ENCODE measurements at regions not wholly inside any gene's neighbourhood (a gene's known extent, or its start where the extent isn't known, plus 50 kb on each side); places are given as distances from the start of the nearest gene placed in this dataset.

DNA sequence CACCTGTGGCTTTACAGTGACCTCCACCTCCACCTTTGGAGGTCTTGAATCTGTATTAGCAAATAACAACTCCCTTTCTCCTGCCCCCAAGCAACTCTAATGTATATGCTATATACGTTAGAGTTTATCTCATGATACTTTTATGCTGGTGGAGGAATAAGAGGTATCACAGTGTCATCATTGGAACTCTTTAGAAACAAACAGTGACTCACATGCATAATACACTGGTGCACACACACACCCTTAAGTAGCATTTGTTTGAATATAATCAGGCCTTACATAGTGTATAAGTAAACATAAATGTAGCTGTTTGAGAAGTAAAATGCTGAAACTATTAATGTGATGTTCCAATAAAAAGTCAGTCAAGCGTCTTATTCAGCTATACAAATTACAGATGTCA lies 280.2 kb upstream of the C2CD4B start:
- no peak for DNase-seq
- intact Hi-C loops (cut with micrococcal nuclease): no loop called here
- Mint-ChIP-seq H3K4me1 (ENCODE audit: low read depth) (no peaks in the 10 kb centered on the region), H3K4me3 (no peak overlapping the region), H3K36me3 (no peaks in the 10 kb centered on the region), H3K9me3 (no peaks in the 10 kb centered on the region), H3K27me3 (no peaks in the 10 kb centered on the region), H3K27ac (no peak overlapping the region)
- POLR2A ChIA-PET: no interaction called here
- CTCF ChIA-PET: interaction anchor here (0.7 to 1.5 kb wide), 2 partner anchors 11 to 42 kb away, joined by 3 read pairs; no protein-coding TSS in a partner anchor

DNA sequence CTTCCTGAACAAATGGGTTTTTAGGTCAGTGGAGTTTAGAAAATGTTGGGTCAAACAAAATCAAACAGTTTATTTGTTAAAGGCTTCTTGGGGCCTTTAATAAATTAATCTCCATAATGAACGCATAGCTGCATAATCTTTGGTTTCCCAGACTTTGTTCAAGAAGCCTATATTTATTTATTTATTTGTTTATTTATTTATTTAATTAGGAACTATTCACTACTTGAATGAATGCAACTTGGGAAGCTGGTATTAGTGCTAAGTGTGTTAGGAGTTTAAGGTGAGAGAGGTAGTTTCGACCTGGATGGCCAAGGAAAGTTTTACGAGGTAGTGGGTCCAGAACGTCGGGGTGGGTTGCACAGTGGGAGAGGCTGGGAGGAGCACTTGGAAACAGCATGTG lies 281.9 kb upstream of the C2CD4B start:
- no peak overlapping the region for H3K27ac Mint-ChIP-seq
- ChIA-PET POLR2A (no interaction called here), CTCF (no interaction called here)
- intact Hi-C loops (cut with micrococcal nuclease): no loop called here
- no peaks in the 10 kb centered on the region for H3K27me3 Mint-ChIP-seq
- H3K4me1 Mint-ChIP-seq (ENCODE audit: low read depth): no peaks in the 10 kb centered on the region
- no peak for DNase-seq
- H3K4me3 Mint-ChIP-seq: no peak overlapping the region
- no peaks in the 10 kb centered on the region for H3K36me3 Mint-ChIP-seq
- no peaks in the 10 kb centered on the region for H3K9me3 Mint-ChIP-seq

DNA sequence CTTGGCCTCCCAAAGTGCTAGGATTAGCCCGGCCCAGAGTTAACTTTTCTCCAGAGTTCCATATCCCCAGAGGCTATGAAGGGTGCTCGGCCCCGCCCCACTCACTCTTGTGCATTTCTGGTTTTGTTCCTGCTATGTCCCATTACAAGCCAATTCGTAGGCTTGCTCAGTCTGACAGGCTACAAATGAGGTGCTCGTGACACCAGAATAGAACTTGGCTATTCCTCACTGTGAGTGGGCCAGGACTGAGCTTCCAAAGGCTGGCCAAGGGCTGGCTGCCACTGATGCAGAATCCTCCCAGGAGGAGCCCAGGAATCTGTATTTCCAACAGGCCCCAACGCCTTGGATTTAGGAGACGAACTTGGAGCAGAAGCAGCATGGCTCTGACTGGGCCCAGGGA lies 282.7 kb upstream of the C2CD4B start:
- DNase-seq: no peak
- no peak overlapping the region for H3K27ac Mint-ChIP-seq
- intact Hi-C loops (cut with micrococcal nuclease): no loop called here
- CTCF ChIA-PET: no interaction called here
- no peaks in the 10 kb centered on the region for H3K4me1 Mint-ChIP-seq (ENCODE audit: low read depth)
- POLR2A ChIA-PET: no interaction called here
- H3K27me3 Mint-ChIP-seq: no peaks in the 10 kb centered on the region
- no peaks in the 10 kb centered on the region for H3K36me3 Mint-ChIP-seq
- no peaks in the 10 kb centered on the region for H3K9me3 Mint-ChIP-seq
- H3K4me3 Mint-ChIP-seq: no peak overlapping the region

DNA sequence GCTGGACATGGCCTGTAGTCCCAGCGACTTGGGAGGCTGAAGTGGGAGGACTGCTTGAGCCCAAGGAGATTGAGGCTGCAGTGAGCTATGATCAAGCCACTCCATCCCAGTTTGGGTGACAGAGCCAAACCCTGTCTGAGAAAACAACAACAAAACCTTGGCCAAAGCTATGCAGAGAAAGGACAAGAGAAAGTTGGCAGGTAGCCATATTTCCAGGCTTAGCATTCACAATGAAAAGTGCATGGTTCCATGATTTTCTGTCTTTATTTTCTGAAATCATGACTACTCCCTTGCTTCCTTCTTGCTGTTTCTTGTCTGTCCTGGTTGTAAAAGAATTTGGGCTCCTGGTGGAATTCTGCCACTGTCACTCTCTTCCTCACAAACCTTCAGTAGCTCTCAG lies 284.6 kb upstream of the C2CD4B start:
- Mint-ChIP-seq H3K27ac (no peak overlapping the region), H3K27me3 (no peaks in the 10 kb centered on the region), H3K4me3 (no peak overlapping the region), H3K36me3 (no peaks in the 10 kb centered on the region), H3K4me1 (ENCODE audit: low read depth) (no peaks in the 10 kb centered on the region), H3K9me3 (no peaks in the 10 kb centered on the region)
- ChIA-PET CTCF (no interaction called here), POLR2A (no interaction called here)
- no peak for DNase-seq
- intact Hi-C loops (cut with micrococcal nuclease): no loop called here

DNA sequence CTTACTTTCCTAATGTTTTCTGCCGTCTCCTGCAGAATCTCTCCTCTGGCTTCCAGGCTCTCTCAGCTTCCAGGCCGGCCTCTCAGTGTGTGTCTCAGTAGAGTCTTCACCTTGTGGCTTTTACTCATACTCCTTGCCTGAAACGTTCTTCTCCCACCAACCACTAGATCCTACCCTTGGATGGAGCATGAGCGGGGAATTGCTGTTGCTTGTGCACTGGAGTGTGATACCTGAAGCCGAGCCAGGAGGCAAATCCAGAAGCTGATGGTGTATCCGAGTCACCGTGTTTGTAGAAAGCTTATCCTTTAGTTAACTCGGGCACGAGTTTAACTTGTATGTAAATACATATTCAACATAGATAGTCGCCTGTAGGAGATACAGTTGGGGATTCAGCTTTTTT lies 285.0 kb upstream of the C2CD4B start:
- ChIA-PET POLR2A (no interaction called here), CTCF (no interaction called here)
- no peak for DNase-seq
- Mint-ChIP-seq H3K9me3 (no peaks in the 10 kb centered on the region), H3K27ac (no peak overlapping the region), H3K4me1 (ENCODE audit: low read depth) (no peaks in the 10 kb centered on the region), H3K4me3 (no peak overlapping the region), H3K36me3 (no peaks in the 10 kb centered on the region), H3K27me3 (no peaks in the 10 kb centered on the region)
- intact Hi-C loops (cut with micrococcal nuclease): no loop called here

DNA sequence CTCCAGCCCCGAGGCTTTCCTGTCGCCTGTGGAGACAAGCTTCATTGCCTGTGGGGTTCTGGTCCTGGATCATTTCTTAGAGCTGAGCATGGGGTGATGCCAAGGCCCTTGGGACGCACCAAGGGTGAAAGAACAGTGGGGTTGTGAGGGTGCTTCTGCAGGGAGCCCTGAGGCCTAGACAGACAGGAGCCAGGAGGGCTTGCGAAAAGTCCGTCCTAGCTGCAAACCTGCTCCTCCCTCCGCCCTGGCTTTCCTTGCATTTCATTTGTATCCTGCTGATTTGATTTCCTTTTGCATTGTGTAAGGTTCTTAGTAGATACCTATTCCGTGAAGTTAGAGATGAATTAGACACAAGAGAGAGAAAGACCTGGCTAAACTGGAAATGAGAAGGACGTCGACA lies 286.9 kb upstream of the C2CD4B start:
- Mint-ChIP-seq H3K36me3 (no peaks in the 10 kb centered on the region), H3K27ac (no peak overlapping the region), H3K27me3 (no peaks in the 10 kb centered on the region), H3K9me3 (no peaks in the 10 kb centered on the region), H3K4me1 (ENCODE audit: low read depth) (no peaks in the 10 kb centered on the region), H3K4me3 (no peak overlapping the region)
- ChIA-PET POLR2A (no interaction called here), CTCF (no interaction called here)
- no peak for DNase-seq
- intact Hi-C loops (cut with micrococcal nuclease): no loop called here

DNA sequence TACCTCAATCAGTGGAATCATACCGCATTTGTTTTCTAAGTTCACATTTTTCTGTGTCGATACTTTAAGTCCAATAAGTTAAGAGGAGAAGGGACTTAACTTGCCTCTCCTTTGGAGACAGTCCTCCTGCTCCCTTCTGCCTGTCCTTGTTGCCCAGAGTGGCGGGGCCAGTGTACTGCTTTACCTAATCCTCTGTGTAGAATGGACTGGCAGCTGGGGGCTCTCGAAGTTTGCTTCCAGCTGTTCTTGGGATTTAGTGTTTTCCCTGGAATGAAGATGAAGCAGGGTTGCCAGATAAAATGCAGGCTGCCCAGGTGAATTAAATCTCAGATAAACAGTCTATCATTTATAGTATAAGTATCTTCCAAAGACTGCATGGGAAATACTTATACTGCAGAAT lies 287.6 kb upstream of the C2CD4B start:
- intact Hi-C loops (cut with micrococcal nuclease): no loop called here
- CTCF ChIA-PET: no interaction called here
- H3K27me3 Mint-ChIP-seq: no peaks in the 10 kb centered on the region
- H3K36me3 Mint-ChIP-seq: no peaks in the 10 kb centered on the region
- no peak for DNase-seq
- no peaks in the 10 kb centered on the region for H3K9me3 Mint-ChIP-seq
- POLR2A ChIA-PET: no interaction called here
- no peak overlapping the region for H3K4me3 Mint-ChIP-seq
- no peaks in the 10 kb centered on the region for H3K4me1 Mint-ChIP-seq (ENCODE audit: low read depth)
- H3K27ac Mint-ChIP-seq: no peak overlapping the region

DNA sequence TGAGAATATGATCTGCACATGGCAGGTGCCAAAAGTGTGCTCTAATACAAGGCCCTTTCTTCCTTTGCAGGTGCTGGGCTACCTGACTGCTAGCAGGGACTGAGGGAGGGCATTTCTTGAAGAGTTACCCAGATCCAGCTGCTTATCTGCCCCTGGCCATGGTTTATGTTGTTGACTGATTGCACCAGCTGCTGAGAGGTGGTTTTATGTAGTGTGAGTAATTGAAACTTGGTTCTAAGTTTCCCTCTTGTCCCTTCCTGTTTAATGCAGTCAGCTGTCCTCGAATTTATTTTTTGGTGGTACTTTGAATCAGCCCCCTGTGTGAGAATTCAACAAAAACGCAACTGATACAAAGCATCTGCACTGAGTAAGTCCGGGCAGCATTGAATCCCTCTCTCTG lies 288.3 kb upstream of the C2CD4B start:
- no peak for DNase-seq
- ChIA-PET CTCF (no interaction called here), POLR2A (no interaction called here)
- Mint-ChIP-seq H3K27me3 (no peaks in the 10 kb centered on the region), H3K36me3 (no peaks in the 10 kb centered on the region), H3K4me1 (ENCODE audit: low read depth) (no peaks in the 10 kb centered on the region), H3K4me3 (no peak overlapping the region), H3K27ac (no peak overlapping the region), H3K9me3 (no peaks in the 10 kb centered on the region)
- intact Hi-C loops (cut with micrococcal nuclease): no loop called here

DNA sequence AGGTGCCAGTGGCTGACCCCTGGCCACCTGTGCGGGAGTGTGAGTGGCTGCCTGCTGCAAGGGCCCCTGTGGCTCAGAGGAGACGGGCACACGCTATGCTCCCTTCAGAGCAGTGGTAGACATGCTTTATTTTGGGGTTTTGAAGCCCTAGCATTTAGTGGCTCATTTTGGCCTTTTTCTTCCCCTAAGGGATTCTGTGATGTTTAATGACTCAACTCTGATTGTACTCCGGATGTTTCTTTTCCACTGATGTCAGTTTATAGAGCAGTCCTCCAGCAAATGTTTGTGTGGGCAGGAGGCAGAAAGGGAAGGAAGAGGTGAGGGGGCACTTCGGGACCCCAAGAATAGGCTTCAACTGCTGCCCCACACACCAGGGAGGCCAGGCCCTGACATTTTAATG lies 288.9 kb upstream of the C2CD4B start:
- no peaks in the 10 kb centered on the region for H3K27me3 Mint-ChIP-seq
- no peak for DNase-seq
- H3K4me1 Mint-ChIP-seq (ENCODE audit: low read depth): no peaks in the 10 kb centered on the region
- POLR2A ChIA-PET: no interaction called here
- no peak overlapping the region for H3K27ac Mint-ChIP-seq
- no peaks in the 10 kb centered on the region for H3K36me3 Mint-ChIP-seq
- CTCF ChIA-PET: no interaction called here
- intact Hi-C loops (cut with micrococcal nuclease): no loop called here
- no peaks in the 10 kb centered on the region for H3K9me3 Mint-ChIP-seq
- H3K4me3 Mint-ChIP-seq: no peak overlapping the region

DNA sequence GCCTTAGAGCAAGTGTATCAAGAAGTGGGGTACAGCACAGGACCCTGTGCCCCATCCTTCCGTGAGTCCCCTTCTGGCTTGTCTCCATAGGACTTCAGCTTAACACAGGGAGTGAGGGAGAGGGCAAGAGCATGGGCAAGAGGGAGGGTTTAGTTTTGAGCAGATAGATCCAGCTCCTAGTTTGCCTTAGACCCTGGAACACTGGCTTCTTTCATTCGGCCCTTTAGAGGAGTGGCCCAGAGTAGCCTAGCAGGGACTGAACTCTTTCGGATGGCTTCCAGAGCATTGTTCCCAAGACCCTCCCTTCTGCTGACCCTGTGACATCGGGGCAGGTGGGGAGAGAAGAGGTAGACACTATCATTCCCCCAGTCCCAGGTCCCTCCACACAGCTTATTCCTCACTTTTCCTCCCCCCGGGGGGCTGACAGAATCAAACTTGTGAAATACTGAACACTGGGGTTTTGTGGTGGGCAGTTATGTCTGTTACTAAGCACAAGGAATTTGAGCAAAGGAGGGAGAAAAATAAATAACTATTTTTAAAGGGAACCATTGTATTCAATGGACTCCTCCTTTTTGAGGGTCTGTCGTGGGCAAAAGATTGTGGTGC lies 289.6 kb upstream of the C2CD4B start:
- no peaks in the 10 kb centered on the region for H3K9me3 Mint-ChIP-seq
- no peaks in the 10 kb centered on the region for H3K27me3 Mint-ChIP-seq
- ChIA-PET POLR2A (no interaction called here), CTCF (no interaction called here)
- intact Hi-C loops (cut with micrococcal nuclease): no loop called here
- H3K27ac Mint-ChIP-seq: no peak overlapping the region
- H3K36me3 Mint-ChIP-seq: no peaks in the 10 kb centered on the region
- no peak for DNase-seq
- H3K4me1 Mint-ChIP-seq (ENCODE audit: low read depth): no peaks in the 10 kb centered on the region
- no peak overlapping the region for H3K4me3 Mint-ChIP-seq

DNA sequence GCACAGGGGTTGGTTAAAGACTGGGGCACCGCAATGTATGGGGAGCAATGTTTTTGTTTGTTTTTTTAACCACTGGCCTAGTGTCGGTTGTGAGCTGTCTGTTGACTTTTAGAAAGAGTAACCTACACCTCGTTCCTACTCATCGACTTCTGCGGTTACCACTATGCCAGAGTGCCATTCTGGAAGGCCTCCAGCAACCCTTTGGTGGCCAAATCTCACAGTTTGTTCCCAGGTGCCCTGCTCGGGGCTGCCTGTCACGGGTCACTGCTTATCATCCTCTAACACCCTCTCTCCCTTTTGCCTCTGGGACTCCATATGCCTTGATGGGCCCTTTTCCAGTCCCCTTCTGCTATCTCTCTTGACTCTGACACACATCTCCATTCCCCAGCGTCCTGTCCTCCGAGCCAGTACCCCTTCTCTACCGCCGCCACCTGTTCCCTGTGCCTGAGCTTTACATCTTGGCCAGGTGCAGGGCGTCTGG lies 290.4 kb upstream of the C2CD4B start:
- Mint-ChIP-seq H3K9me3 (no peaks in the 10 kb centered on the region), H3K4me1 (ENCODE audit: low read depth) (no peaks in the 10 kb centered on the region), H3K27me3 (no peaks in the 10 kb centered on the region), H3K27ac (no peak overlapping the region), H3K4me3 (no peak overlapping the region), H3K36me3 (no peaks in the 10 kb centered on the region)
- intact Hi-C loops (cut with micrococcal nuclease): no loop called here
- DNase-seq: no peak
- ChIA-PET CTCF (no interaction called here), POLR2A (no interaction called here)

DNA sequence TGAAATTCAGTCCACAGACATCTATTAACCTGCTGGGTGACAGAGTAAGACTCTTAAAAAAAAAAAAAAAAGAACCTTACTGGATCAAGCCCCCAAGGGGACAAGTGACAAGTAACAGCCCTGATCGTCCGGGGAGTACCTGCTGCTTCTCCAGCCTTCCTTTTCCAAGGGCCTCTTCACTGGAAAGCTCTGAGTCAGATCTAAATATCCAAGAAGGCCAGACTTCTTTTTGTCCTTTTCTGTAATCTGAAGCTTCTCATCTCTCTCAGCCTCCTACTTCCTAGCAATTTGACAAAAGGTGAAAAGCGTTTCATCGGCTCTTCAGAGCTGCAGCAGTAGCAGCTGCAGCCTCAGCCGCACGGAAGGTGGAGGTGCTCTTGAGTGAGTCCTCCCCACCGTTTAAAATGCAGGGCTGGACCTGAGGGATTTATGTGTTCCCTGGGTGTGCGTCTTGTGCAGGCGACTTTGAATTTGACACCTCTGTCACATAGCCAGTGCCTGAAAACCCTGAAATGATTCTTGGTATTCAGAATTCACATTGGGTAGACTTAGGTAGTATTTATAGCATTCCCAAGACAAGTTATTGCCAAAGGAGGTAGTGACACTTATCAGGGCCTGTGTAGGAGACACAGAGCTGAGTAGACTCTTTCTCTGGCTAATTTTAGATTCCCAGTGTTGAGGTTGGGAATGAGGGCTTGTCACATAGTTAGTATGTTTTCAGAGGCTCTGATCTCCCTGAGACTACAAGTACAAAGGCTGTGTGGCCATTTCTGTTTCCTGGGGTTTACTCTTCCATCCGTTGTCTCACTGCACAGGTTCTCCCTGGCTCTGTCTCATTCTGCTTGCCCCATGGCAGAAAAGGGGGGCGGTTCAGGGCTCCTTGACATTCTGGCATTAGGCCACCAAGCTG lies 291.2 kb upstream of the C2CD4B start:
- no peak overlapping the region for H3K27ac Mint-ChIP-seq
- CTCF ChIA-PET: interaction anchor here (1.4 kb wide), 1 partner anchor 10 kb away, joined by 3 read pairs; no protein-coding TSS in a partner anchor

DNA sequence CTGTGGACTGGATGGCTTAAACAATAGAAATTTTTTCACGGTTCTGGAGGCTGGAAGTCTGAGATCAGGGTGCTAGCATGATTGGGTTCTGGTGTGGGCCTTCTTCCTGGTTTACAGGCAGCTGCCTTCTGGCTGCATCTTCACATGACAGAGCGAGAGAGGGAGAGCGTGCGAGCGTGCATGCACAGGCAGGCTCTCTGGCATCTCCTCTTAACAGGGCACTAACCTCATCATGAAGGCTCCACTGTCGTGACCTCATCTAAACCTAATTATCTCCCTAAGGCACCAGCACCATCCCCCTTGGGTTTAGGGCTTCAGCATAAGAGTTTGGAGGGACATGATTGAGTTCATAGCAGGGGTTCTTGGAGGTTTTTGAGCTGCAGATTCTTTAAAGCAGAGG lies 292.0 kb upstream of the C2CD4B start:
- Mint-ChIP-seq H3K36me3 (no peaks in the 10 kb centered on the region), H3K4me3 (no peak overlapping the region), H3K27me3 (no peaks in the 10 kb centered on the region), H3K9me3 (no peaks in the 10 kb centered on the region), H3K4me1 (ENCODE audit: low read depth) (no peaks in the 10 kb centered on the region), H3K27ac (no peak overlapping the region)
- DNase-seq: no peak
- ChIA-PET CTCF (interaction anchor here (1.4 kb wide), 1 partner anchor 11 kb away, joined by 3 read pairs; no protein-coding TSS in a partner anchor), POLR2A (no interaction called here)
- intact Hi-C loops (cut with micrococcal nuclease): no loop called here

More for the DNA sequence above, 291.2 kb upstream of the C2CD4B start:
- Mint-ChIP-seq H3K4me3 (no peak overlapping the region), H3K9me3 (no peaks in the 10 kb centered on the region), H3K27me3 (no peaks in the 10 kb centered on the region), H3K4me1 (ENCODE audit: low read depth) (no peaks in the 10 kb centered on the region), H3K36me3 (no peaks in the 10 kb centered on the region)
- POLR2A ChIA-PET: no interaction called here
- intact Hi-C loops (cut with micrococcal nuclease): no loop called here
- DNase-seq: no peak

All from activated CD4-positive, alpha-beta memory T cell treated with anti-CD3 and anti-CD28 coated beads for 36 hours (primary cell).